ENCODE measurements at regions not wholly inside any gene's neighbourhood (a gene's known extent, or its start where the extent isn't known, plus 50 kb on each side); places are given as distances from the start of the nearest gene placed in this dataset.

DNA sequence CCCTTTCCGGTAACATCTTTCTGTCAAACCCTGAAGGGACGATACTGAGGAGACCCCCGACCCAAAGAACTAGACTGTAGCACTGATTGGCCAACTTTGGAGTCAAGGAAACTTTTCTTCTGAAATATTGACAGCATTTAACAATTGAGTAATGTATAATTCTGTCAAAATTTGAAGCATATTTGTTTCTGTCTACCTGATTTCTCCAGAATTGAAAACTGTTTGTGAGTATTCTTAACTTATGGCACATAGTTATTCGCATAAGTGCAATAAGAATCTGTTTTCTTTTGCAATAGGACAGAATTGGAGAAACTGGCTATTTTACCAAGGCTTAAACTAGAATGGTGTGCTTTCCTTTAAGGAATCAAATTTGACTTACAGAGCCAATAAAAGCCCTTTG, 267.1 kb upstream of the FOXN3 start:
- TF ChIP-seq, protein P1, sequence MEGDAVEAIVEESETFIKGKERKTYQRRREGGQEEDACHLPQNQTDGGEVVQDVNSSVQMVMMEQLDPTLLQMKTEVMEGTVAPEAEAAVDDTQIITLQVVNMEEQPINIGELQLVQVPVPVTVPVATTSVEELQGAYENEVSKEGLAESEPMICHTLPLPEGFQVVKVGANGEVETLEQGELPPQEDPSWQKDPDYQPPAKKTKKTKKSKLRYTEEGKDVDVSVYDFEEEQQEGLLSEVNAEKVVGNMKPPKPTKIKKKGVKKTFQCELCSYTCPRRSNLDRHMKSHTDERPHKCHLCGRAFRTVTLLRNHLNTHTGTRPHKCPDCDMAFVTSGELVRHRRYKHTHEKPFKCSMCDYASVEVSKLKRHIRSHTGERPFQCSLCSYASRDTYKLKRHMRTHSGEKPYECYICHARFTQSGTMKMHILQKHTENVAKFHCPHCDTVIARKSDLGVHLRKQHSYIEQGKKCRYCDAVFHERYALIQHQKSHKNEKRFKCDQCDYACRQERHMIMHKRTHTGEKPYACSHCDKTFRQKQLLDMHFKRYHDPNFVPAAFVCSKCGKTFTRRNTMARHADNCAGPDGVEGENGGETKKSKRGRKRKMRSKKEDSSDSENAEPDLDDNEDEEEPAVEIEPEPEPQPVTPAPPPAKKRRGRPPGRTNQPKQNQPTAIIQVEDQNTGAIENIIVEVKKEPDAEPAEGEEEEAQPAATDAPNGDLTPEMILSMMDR (conservative IDR thresholded peaks at IDR 0.05; ENCODE audit: low read depth, low read length), result no peak
- Histone ChIP-seq H3K79me2 (ENCODE audit: insufficient read depth, low read depth) (no peaks in the 10 kb centered on the region), H4K20me1 (ENCODE audit: insufficient read depth) (no peaks in the 10 kb centered on the region), H3K9ac (no peak overlapping the region), H3K27me3 (ENCODE audit: insufficient read depth, low read depth) (no peaks in the 10 kb centered on the region), H3K4me1 (ENCODE audit: low read depth, poor library complexity, severe bottlenecking) (no peaks in the 10 kb centered on the region), H3K36me3 (ENCODE audit: insufficient read depth) (no peaks in the 10 kb centered on the region), H3K4me3 (IDR thresholded peaks at IDR 0.05; ENCODE audit: insufficient read depth, low read depth, low read length) (no peak overlapping the region), H3K4me2 (no peak overlapping the region), H2AFZ (ENCODE audit: low read depth) (no peak overlapping the region), H3K27ac (no peak overlapping the region)

DNA sequence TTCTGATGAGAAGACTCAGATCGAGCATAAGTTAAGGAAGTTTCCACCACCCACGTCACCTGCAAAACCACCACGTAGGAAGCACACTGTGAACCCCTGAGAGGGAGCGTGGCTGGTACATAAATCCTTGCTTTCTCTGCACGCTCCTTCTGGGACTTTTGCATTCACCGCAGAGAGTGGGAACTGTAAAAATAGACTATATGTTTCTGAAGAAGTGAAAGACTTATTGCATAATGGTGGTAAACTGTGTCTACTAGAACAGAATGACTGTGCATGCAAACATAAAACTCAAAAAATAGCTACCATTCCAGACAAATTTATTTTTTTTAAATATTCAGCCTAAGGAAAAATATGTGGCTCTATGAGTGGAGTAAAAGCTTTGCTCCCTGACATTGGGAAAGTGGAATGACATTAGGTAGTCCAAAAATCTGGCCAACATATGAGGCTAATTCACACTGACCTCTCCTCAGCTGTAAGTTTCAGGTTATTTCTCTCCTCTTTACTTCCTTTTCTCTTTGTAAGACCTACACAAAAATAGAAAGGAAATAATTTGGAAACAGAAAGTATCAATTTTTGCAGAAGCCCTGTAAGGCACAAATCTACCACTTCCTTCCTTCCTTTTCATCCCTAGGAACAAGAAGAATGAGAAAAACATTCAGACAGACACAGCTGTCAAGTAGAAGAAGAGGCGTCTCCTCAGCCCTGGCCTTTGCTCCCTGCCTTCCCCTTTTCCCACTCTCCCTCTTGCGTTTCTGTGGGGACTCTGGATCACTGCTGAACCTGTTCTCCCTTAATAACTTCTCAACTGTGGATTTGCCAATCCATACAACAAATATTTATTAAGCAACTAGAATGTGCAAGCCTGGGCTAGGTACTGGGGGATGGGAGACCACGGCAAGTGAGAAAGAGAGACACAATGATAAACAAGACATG, 264.3 kb upstream of the FOXN3 start:
- Histone ChIP-seq H3K9ac (no peak overlapping the region), H3K27ac (no peak overlapping the region), H4K20me1 (ENCODE audit: insufficient read depth) (no peaks in the 10 kb centered on the region)

DNA sequence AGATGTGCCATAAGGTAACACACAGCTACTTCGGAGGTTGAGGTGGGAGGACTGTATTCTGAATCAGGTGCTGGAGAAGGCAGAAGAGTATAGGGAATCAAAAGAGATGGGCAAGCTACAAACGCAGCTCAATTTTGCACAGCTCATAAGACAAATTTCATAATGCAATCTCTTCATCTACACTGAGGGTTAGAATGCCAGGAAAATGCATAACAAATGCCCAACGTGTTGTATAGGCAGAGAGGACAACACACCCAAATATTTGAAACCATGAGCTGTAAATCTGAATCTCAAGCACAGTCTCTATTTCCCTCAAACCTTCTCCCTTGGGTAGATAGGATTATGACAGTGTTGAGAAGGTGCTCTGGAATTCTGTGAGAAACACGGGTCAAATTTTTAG, 263.1 kb upstream of the FOXN3 start:
- H3K4me3 ChIP-seq (IDR thresholded peaks at IDR 0.05; ENCODE audit: insufficient read depth, low read depth, low read length), result no peak overlapping the region
- H2AFZ ChIP-seq (ENCODE audit: low read depth), result no peak overlapping the region
- no peak overlapping the region for H3K27ac ChIP-seq
- H4K20me1 ChIP-seq (ENCODE audit: insufficient read depth), result no peaks in the 10 kb centered on the region
- no peaks in the 10 kb centered on the region for H3K27me3 ChIP-seq (ENCODE audit: insufficient read depth, low read depth)
- H3K4me2 ChIP-seq, result no peak overlapping the region
- H3K9ac ChIP-seq, result no peak overlapping the region
- no peaks in the 10 kb centered on the region for H3K4me1 ChIP-seq (ENCODE audit: low read depth, poor library complexity, severe bottlenecking)
- no peaks in the 10 kb centered on the region for H3K79me2 ChIP-seq (ENCODE audit: insufficient read depth, low read depth)
- TF ChIP-seq, protein P1 (conservative IDR thresholded peaks at IDR 0.05; ENCODE audit: low read depth, low read length), result no peak
- no peaks in the 10 kb centered on the region for H3K36me3 ChIP-seq (ENCODE audit: insufficient read depth)

More for the DNA sequence above, 264.3 kb upstream of the FOXN3 start:
- H3K4me3 ChIP-seq (IDR thresholded peaks at IDR 0.05; ENCODE audit: insufficient read depth, low read depth, low read length), result no peak overlapping the region
- no peaks in the 10 kb centered on the region for H3K4me1 ChIP-seq (ENCODE audit: low read depth, poor library complexity, severe bottlenecking)
- H2AFZ ChIP-seq (ENCODE audit: low read depth), result no peak overlapping the region
- no peak overlapping the region for H3K4me2 ChIP-seq
- TF ChIP-seq, protein P1 (conservative IDR thresholded peaks at IDR 0.05; ENCODE audit: low read depth, low read length), result no peak
- H3K36me3 ChIP-seq (ENCODE audit: insufficient read depth), result no peaks in the 10 kb centered on the region
- H3K79me2 ChIP-seq (ENCODE audit: insufficient read depth, low read depth), result no peaks in the 10 kb centered on the region
- no peaks in the 10 kb centered on the region for H3K27me3 ChIP-seq (ENCODE audit: insufficient read depth, low read depth)

- TF ChIP-seq, protein P1 (conservative IDR thresholded peaks at IDR 0.05; ENCODE audit: low read depth, low read length), result no peak
- H2AFZ ChIP-seq (ENCODE audit: low read depth), result no peak overlapping the region
- H3K4me3 ChIP-seq (IDR thresholded peaks at IDR 0.05; ENCODE audit: insufficient read depth, low read depth, low read length), result no peak overlapping the region
- H3K27me3 ChIP-seq (ENCODE audit: insufficient read depth, low read depth), result no peaks in the 10 kb centered on the region
- H3K4me2 ChIP-seq, result no peak overlapping the region
- no peaks in the 10 kb centered on the region for H3K36me3 ChIP-seq (ENCODE audit: insufficient read depth)
- no peaks in the 10 kb centered on the region for H3K4me1 ChIP-seq (ENCODE audit: low read depth, poor library complexity, severe bottlenecking)
- H3K27ac ChIP-seq, result no peak overlapping the region
- H3K9ac ChIP-seq, result no peak overlapping the region
- no peaks in the 10 kb centered on the region for H4K20me1 ChIP-seq (ENCODE audit: insufficient read depth)
- no peaks in the 10 kb centered on the region for H3K79me2 ChIP-seq (ENCODE audit: insufficient read depth, low read depth)
Measured at GRCh38 chr14:89678768-89679167, 261.7 kb upstream of the FOXN3 start.
